A673 (cell line): ENCODE measurements at regions not wholly inside any gene's neighbourhood (a gene's known extent, or its start where the extent isn't known, plus 50 kb on each side); places are given as distances from the start of the nearest gene placed in this dataset.

ENCODE experiments used
- BruUV-seq: library from RNA; stranded (reverse); fragments of 400-500 nt; replicated peaks from 2 replicates; lab custom pipeline; 2021; lab: Mats Ljungman, UMichigan
- CTCF ChIA-PET: fragments of 300-600 bp; sonication (Branson Sonifier 250); formaldehyde crosslinking; loops from one replicate; lab custom pipeline; 2022; ENCODE audit warnings: antibody characterized with exemption; lab: Charles Lee
- POLR2A ChIA-PET: fragments of 300-600 bp; sonication (Branson Sonifier 250); formaldehyde crosslinking; loops from one replicate; lab custom pipeline; 2022; ENCODE audit warnings: antibody characterized with exemption; ENCODE audit not compliant: low non-redundant PET; lab: Charles Lee
- DNase-seq: peaks from one replicate; pipeline ENCODE4 v3.0.0-alpha.2; 2015; ENCODE audit warnings: low spot score
- H3K27ac ChIP-seq: fragments of 200-600 bp; sonication (generic); 2 replicates; pipeline ENCODE4 v1.5.1; 2016; ENCODE audit warnings: mixed run types, low read depth, mild to moderate bottlenecking, mixed read lengths, antibody characterized with exemption, low read length; ENCODE audit not compliant: poor library complexity, severe bottlenecking
- H3K27me3 ChIP-seq: fragments of 200-600 bp; sonication (generic); replicated peaks from 2 replicates; pipeline ENCODE4 v1.6.1; 2017; ENCODE audit warnings: mixed run types, low read depth, mild to moderate bottlenecking, mixed read lengths, antibody characterized with exemption, low read length; ENCODE audit not compliant: insufficient read depth, poor library complexity
- H3K36me3 ChIP-seq: fragments of 200-600 bp; sonication (generic); 2 replicates; pipeline ENCODE4 v1.6.1; 2016; ENCODE audit warnings: mixed run types, mild to moderate bottlenecking, mixed read lengths, antibody characterized with exemption, low read length; ENCODE audit not compliant: insufficient read depth, poor library complexity, severe bottlenecking
- H3K4me1 ChIP-seq: fragments of 200-600 bp; sonication (generic); 2 replicates; pipeline ENCODE4 v1.6.1; 2017; ENCODE audit warnings: mixed run types, mild to moderate bottlenecking, mixed read lengths, antibody characterized with exemption, low read length; ENCODE audit not compliant: insufficient read depth, poor library complexity, severe bottlenecking
- H3K4me3 ChIP-seq: fragments of 200-600 bp; sonication (generic); 2 replicates; pipeline ENCODE4 v1.5.1; 2016; ENCODE audit warnings: low read depth, mixed run types, mild to moderate bottlenecking, mixed read lengths, low read length; ENCODE audit not compliant: poor library complexity, severe bottlenecking
- H3K9me3 ChIP-seq: fragments of 200-600 bp; sonication (generic); 2 replicates; pipeline ENCODE4 v1.6.1; 2016; ENCODE audit warnings: mixed run types, low read depth, mild to moderate bottlenecking, mixed read lengths, antibody characterized with exemption, low read length; ENCODE audit not compliant: poor library complexity, severe bottlenecking
- CTCF ChIP-seq: fragments of 300-800, 200-600 bp; sonication (generic); conservative IDR thresholded peaks from 2 replicates; pipeline ENCODE4 v1.5.1; 2017; ENCODE audit warnings: low read depth, mild to moderate bottlenecking, antibody characterized with exemption, low read length, moderate library complexity, mixed read lengths
- EZH2 ChIP-seq: fragments of 200-600 bp; sonication (generic); IDR thresholded peaks from 2 replicates; pipeline ENCODE4 v1.6.1; 2017; ENCODE audit warnings: borderline replicate concordance, low read depth, mild to moderate bottlenecking, mixed read lengths, antibody characterized with exemption, low read length; ENCODE audit not compliant: poor library complexity, severe bottlenecking
- intact Hi-C: fragments of 100-400 bp; cut with micrococcal nuclease; formaldehyde crosslinking; loops from one replicate; pipeline ENCODE4 v1.10.0; 2022; ENCODE audit not compliant: unreplicated experiment

GRCh38 chr1:30609336-30609998, 113.9 kb downstream of the MATN1 start:
- Histone ChIP-seq H3K4me1 (no peaks in the 10 kb centered on the region), H3K4me3 (no peak overlapping the region), H3K27ac (no peak overlapping the region), H3K27me3 (no peaks in the 10 kb centered on the region), H3K36me3 (no peaks in the 10 kb centered on the region), H3K9me3 (no peaks in the 10 kb centered on the region)
- no peak for TF ChIP-seq EZH2
- no peak for TF ChIP-seq CTCF
- CTCF ChIA-PET, result no interaction called here
- BruUV-seq, result no TSS peak
- DNase-seq, result no peak
- POLR2A ChIA-PET, result no interaction called here
- intact Hi-C loops, result no loop called here

GRCh38 chr1:30607723-30608122, 115.7 kb downstream of the MATN1 start:
- DNase-seq, result no peak
- Histone ChIP-seq H3K27me3 (no peaks in the 10 kb centered on the region), H3K4me1 (no peaks in the 10 kb centered on the region), H3K27ac (no peak overlapping the region), H3K36me3 (no peaks in the 10 kb centered on the region), H3K9me3 (no peaks in the 10 kb centered on the region), H3K4me3 (no peak overlapping the region)
- POLR2A ChIA-PET, result no interaction called here
- BruUV-seq, result no TSS peak
- TF ChIP-seq CTCF, result no peak
- no peak for TF ChIP-seq EZH2
- CTCF ChIA-PET, result no interaction called here
- intact Hi-C loops, result no loop called here

- intact Hi-C loops, result no loop called here
- ChIA-PET POLR2A (no interaction called here), CTCF (no interaction called here)
Observed at GRCh38 chr1:30606166-30606565, 117.2 kb downstream of the MATN1 start.

More at GRCh38 chr1:30606166-30606565, 117.2 kb downstream of the MATN1 start:
- H3K4me1 ChIP-seq, result no peaks in the 10 kb centered on the region
- H3K27ac ChIP-seq, result no peak overlapping the region
- H3K4me3 ChIP-seq, result no peak overlapping the region
- no peaks in the 10 kb centered on the region for H3K9me3 ChIP-seq
- H3K27me3 ChIP-seq, result no peaks in the 10 kb centered on the region
- no peak for DNase-seq
- H3K36me3 ChIP-seq, result no peaks in the 10 kb centered on the region
- TF ChIP-seq CTCF (no peak), EZH2 (no peak)
- BruUV-seq, result no TSS peak
